ENCODE measurements at regions not wholly inside any gene's neighbourhood (a gene's known extent, or its start where the extent isn't known, plus 50 kb on each side); places are given as distances from the start of the nearest gene placed in this dataset.

DNA sequence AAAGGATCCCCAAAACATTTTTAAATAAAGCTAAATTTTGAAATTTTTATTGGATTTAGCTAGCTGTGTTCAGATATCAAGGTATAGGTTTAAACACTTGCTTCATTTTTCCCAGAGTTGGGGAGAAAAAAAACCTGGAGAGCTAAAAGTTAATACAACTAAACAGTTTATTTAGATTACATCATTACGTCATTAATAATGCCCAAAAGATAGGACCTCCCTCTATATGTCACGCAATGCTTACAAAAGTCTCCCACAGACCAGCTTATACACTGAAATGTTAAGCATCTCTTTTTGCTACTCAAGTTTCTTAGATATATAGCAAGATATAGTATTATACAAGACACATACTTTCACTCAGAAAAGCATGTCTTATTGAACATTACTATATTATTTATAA lies 160.0 kb upstream of the SEMA3E start:
- H3K4me3 Mint-ChIP-seq = no peak overlapping the region
- Histone ChIP-seq H2BK12ac (ENCODE audit: insufficient read length, low read depth, low read length) (no peak overlapping the region), H4K20me1 (ENCODE audit: control insufficient read depth, insufficient read depth, insufficient read length) (no peaks in the 10 kb centered on the region), H2BK20ac (ENCODE audit: low read depth, low read length, poor library complexity, severe bottlenecking) (no peak overlapping the region), H2BK5ac (ENCODE audit: insufficient read length, low read length) (no peak overlapping the region), H3K4ac (ENCODE audit: low read depth, low read length) (no peak overlapping the region), H3K9me3 (ENCODE audit: control insufficient read depth, low read depth, low read length) (no peaks in the 10 kb centered on the region), H3K23me2 (ENCODE audit: insufficient read length, low read depth, low read length, poor library complexity, severe bottlenecking) (no peaks in the 10 kb centered on the region), H3K14ac (ENCODE audit: insufficient read depth, low read length) (no peak overlapping the region), H3K4me2 (ENCODE audit: insufficient read depth, insufficient read length, low read length) (no peak overlapping the region), H3K27me3 (ENCODE audit: insufficient read depth, low read length) (no peaks in the 10 kb centered on the region), H4K5ac (ENCODE audit: insufficient read length, low read depth, low read length) (no peak overlapping the region), H3T11ph (ENCODE audit: low read length) (no peak overlapping the region), H3K79me2 (ENCODE audit: insufficient read depth, low read length) (no peaks in the 10 kb centered on the region), H2BK120ac (ENCODE audit: low read depth, low read length, poor library complexity, severe bottlenecking) (no peak overlapping the region), H3K18ac (ENCODE audit: insufficient read length, low read depth, low read length) (no peak overlapping the region), H4K8ac (replicated peaks; ENCODE audit: insufficient read length, low read depth, low read length) (no peak overlapping the region), H2AK5ac (ENCODE audit: insufficient read length, low read length) (no peak overlapping the region), H3K56ac (ENCODE audit: insufficient read length, low read depth, low read length) (no peak overlapping the region), H2AFZ (ENCODE audit: low read length) (no peak overlapping the region), H4K91ac (ENCODE audit: insufficient read length, low read depth, low read length) (no peak overlapping the region), H2BK15ac (ENCODE audit: low read depth, low read length) (no peak overlapping the region), H3K27ac (ENCODE audit: insufficient read length, low read depth, low read length) (no peak overlapping the region), H3K79me1 (ENCODE audit: insufficient read depth, low read depth, low read length, poor library complexity, severe bottlenecking) (no peaks in the 10 kb centered on the region), H3K4me1 (ENCODE audit: insufficient read depth, low read length) (no peaks in the 10 kb centered on the region), H3K9ac (ENCODE audit: extremely low read depth, insufficient read length, low read length) (no peak overlapping the region), H3K23ac (ENCODE audit: insufficient read length, low read depth, low read length) (no peak overlapping the region)
- peaks cover 0 to 1% (median 0%) of the 10 kb centered on the region in 3 experiments; a peak in 2 of 7 replicates for H3K36me3 Mint-ChIP-seq (ENCODE audit: insufficient read depth in 1 of 3, low read depth in 3 of 3)
- H3K4me1 Mint-ChIP-seq = no peaks in the 10 kb centered on the region; a peak in 1 of 4 replicates
- no CpG with 5 or more reads among the region's 2 CpGs for WGBS (ENCODE audit: extremely low coverage, insufficient read length, low lambda C conversion rate)
- H3K9me3 Mint-ChIP-seq = peaks cover 3 to 4% of the 10 kb centered on the region in 2 experiments; a peak in 3 of 5 replicates
- DNase-seq = no peak
- no peak overlapping the region for H3K27ac Mint-ChIP-seq
- no peaks in the 10 kb centered on the region for H3K27me3 Mint-ChIP-seq (ENCODE audit: low read depth)
- TF ChIP-seq, protein P1, sequence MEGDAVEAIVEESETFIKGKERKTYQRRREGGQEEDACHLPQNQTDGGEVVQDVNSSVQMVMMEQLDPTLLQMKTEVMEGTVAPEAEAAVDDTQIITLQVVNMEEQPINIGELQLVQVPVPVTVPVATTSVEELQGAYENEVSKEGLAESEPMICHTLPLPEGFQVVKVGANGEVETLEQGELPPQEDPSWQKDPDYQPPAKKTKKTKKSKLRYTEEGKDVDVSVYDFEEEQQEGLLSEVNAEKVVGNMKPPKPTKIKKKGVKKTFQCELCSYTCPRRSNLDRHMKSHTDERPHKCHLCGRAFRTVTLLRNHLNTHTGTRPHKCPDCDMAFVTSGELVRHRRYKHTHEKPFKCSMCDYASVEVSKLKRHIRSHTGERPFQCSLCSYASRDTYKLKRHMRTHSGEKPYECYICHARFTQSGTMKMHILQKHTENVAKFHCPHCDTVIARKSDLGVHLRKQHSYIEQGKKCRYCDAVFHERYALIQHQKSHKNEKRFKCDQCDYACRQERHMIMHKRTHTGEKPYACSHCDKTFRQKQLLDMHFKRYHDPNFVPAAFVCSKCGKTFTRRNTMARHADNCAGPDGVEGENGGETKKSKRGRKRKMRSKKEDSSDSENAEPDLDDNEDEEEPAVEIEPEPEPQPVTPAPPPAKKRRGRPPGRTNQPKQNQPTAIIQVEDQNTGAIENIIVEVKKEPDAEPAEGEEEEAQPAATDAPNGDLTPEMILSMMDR (conservative IDR thresholded peaks at IDR 0.05) = no peak

All from H9 (cell line).